ENCODE measurements at regions not wholly inside any gene's neighbourhood (a gene's known extent, or its start where the extent isn't known, plus 50 kb on each side); places are given as distances from the start of the nearest gene placed in this dataset.

- Histone ChIP-seq H2AFZ (ENCODE audit: low read depth, low read length) (no peak overlapping the region), H3K4me1 (ENCODE audit: insufficient read depth, low read length) (peaks cover 53% of the 10 kb centered on the region), H3K27ac (ENCODE audit: low read depth, low read length) (peak overlapping the region; percentile 92), H3K9ac (ENCODE audit: low read length) (peak overlapping the region; percentile 28), H3K27me3 (ENCODE audit: insufficient read depth, low read length) (no peaks in the 10 kb centered on the region), H3K4me3 (ENCODE audit: insufficient read depth, low read depth, low read length) (peak overlapping the region; percentile 10), H3K36me3 (ENCODE audit: insufficient read depth, low read length) (no peaks in the 10 kb centered on the region), H3K9me3 (ENCODE audit: insufficient read depth, low read depth, low read length) (no peaks in the 10 kb centered on the region), H3K4me2 (ENCODE audit: low read length) (peak overlapping the region; percentile 69), H4K20me1 (ENCODE audit: insufficient read depth, low read length) (no peaks in the 10 kb centered on the region), H3K79me2 (ENCODE audit: insufficient read depth, low read length) (peaks cover 77% of the 10 kb centered on the region)
- Mint-ChIP-seq H3K36me3 (ENCODE audit: low read depth, unreplicated experiment) (peaks cover 7% of the 10 kb centered on the region), H3K27ac (ENCODE audit: unreplicated experiment) (peak overlapping the region; percentile 64), H3K27me3 (ENCODE audit: low read depth, unreplicated experiment) (no peaks in the 10 kb centered on the region), H3K4me3 (ENCODE audit: unreplicated experiment) (peak overlapping the region; percentile 7), H3K4me1 (ENCODE audit: low read depth, unreplicated experiment) (peaks cover 57% of the 10 kb centered on the region), H3K9me3 (ENCODE audit: unreplicated experiment) (no peaks in the 10 kb centered on the region)
- FAIRE-seq (peak; percentile 96), DNase-seq (ENCODE audit: low read depth) (peak; percentile 92)
- TF ChIP-seq EZH2 (IDR thresholded peaks at IDR 0.05; ENCODE audit: insufficient read depth, low read length) (no peak), CTCF (IDR thresholded peaks at IDR 0.05; ENCODE audit: insufficient read depth, low read depth, low read length) (no peak)
These were observed 70.6 kb upstream of the DST start for GRCh38 chr6:56713254-56713672.

- peaks cover 48% of the 10 kb centered on the region for H3K4me1 ChIP-seq (ENCODE audit: insufficient read depth, low read length)
- no peak for FAIRE-seq
- Mint-ChIP-seq H3K27ac (ENCODE audit: unreplicated experiment) (no peak overlapping the region), H3K9me3 (ENCODE audit: unreplicated experiment) (no peaks in the 10 kb centered on the region), H3K27me3 (ENCODE audit: low read depth, unreplicated experiment) (no peaks in the 10 kb centered on the region), H3K4me1 (ENCODE audit: low read depth, unreplicated experiment) (peaks cover 59% of the 10 kb centered on the region), H3K36me3 (ENCODE audit: low read depth, unreplicated experiment) (peaks cover under 1% of the 10 kb centered on the region), H3K4me3 (ENCODE audit: unreplicated experiment) (no peak overlapping the region)
- H3K9me3 ChIP-seq (ENCODE audit: insufficient read depth, low read depth, low read length) = no peaks in the 10 kb centered on the region
- no peaks in the 10 kb centered on the region for H3K36me3 ChIP-seq (ENCODE audit: insufficient read depth, low read length)
- H3K9ac ChIP-seq (ENCODE audit: low read length) = no peak overlapping the region
- H3K4me2 ChIP-seq (ENCODE audit: low read length) = no peak overlapping the region
- no peak overlapping the region for H3K4me3 ChIP-seq (ENCODE audit: insufficient read depth, low read depth, low read length)
- no peaks in the 10 kb centered on the region for H3K27me3 ChIP-seq (ENCODE audit: insufficient read depth, low read length)
- H4K20me1 ChIP-seq (ENCODE audit: insufficient read depth, low read length) = no peaks in the 10 kb centered on the region
- H3K79me2 ChIP-seq (ENCODE audit: insufficient read depth, low read length) = peaks cover 77% of the 10 kb centered on the region
- TF ChIP-seq EZH2 (IDR thresholded peaks at IDR 0.05; ENCODE audit: insufficient read depth, low read length) = no peak
- no peak for TF ChIP-seq CTCF (IDR thresholded peaks at IDR 0.05; ENCODE audit: insufficient read depth, low read depth, low read length)
- no peak for DNase-seq (ENCODE audit: low read depth)
- no peak overlapping the region for H3K27ac ChIP-seq (ENCODE audit: low read depth, low read length)
- H2AFZ ChIP-seq (ENCODE audit: low read depth, low read length) = no peak overlapping the region
These were observed 68.3 kb upstream of the DST start for GRCh38 chr6:56710967-56711366.

GRCh38 chr6:56709650-56710049, 67.0 kb upstream of the DST start:
- peak overlapping the region; percentile 79 for H3K4me2 ChIP-seq (ENCODE audit: low read length)
- TF ChIP-seq CTCF (IDR thresholded peaks at IDR 0.05; ENCODE audit: insufficient read depth, low read depth, low read length) (no peak), EZH2 (IDR thresholded peaks at IDR 0.05; ENCODE audit: insufficient read depth, low read length) (no peak)
- Mint-ChIP-seq H3K36me3 (ENCODE audit: low read depth, unreplicated experiment) (no peaks in the 10 kb centered on the region), H3K27me3 (ENCODE audit: low read depth, unreplicated experiment) (no peaks in the 10 kb centered on the region), H3K4me3 (ENCODE audit: unreplicated experiment) (no peak overlapping the region), H3K9me3 (ENCODE audit: unreplicated experiment) (no peaks in the 10 kb centered on the region), H3K27ac (ENCODE audit: unreplicated experiment) (peak overlapping the region; percentile 0), H3K4me1 (ENCODE audit: low read depth, unreplicated experiment) (peaks cover 47% of the 10 kb centered on the region)
- no peaks in the 10 kb centered on the region for H3K27me3 ChIP-seq (ENCODE audit: insufficient read depth, low read length)
- no peaks in the 10 kb centered on the region for H4K20me1 ChIP-seq (ENCODE audit: insufficient read depth, low read length)
- H3K27ac ChIP-seq (ENCODE audit: low read depth, low read length) = no peak overlapping the region
- no peak overlapping the region for H3K4me3 ChIP-seq (ENCODE audit: insufficient read depth, low read depth, low read length)
- H3K36me3 ChIP-seq (ENCODE audit: insufficient read depth, low read length) = no peaks in the 10 kb centered on the region
- peaks cover 86% of the 10 kb centered on the region for H3K79me2 ChIP-seq (ENCODE audit: insufficient read depth, low read length)
- H3K9ac ChIP-seq (ENCODE audit: low read length) = peak overlapping the region; percentile 66
- no peak for FAIRE-seq
- H3K4me1 ChIP-seq (ENCODE audit: insufficient read depth, low read length) = peaks cover 35% of the 10 kb centered on the region
- no peaks in the 10 kb centered on the region for H3K9me3 ChIP-seq (ENCODE audit: insufficient read depth, low read depth, low read length)
- no peak overlapping the region for H2AFZ ChIP-seq (ENCODE audit: low read depth, low read length)
- no peak for DNase-seq (ENCODE audit: low read depth)

Data from astrocyte (in vitro differentiated cells and primary cell).